Mesendoderm (in vitro differentiated cells): ENCODE measurements at regions not wholly inside any gene's neighbourhood (a gene's known extent, or its start where the extent isn't known, plus 50 kb on each side); places are given as distances from the start of the nearest gene placed in this dataset.
A peak's percentile ranks its signal among the peaks of the same experiment; 100 is the strongest.

Source experiments
- DNase-seq: peaks from one replicate; pipeline ENCODE4 v3.0.0; 2013
- H2AK5ac ChIP-seq: 2 replicates; pipeline ENCODE4 v1.6.1; 2013; ENCODE audit warnings: low read length, inconsistent platforms
- H2BK120ac ChIP-seq: 2 replicates; pipeline ENCODE4 v1.6.1; 2013; ENCODE audit warnings: low read depth, mild to moderate bottlenecking, low read length, moderate library complexity, mixed read lengths
- H2BK15ac ChIP-seq: replicated peaks from 2 replicates; pipeline ENCODE4 v1.6.1; 2013; ENCODE audit warnings: low read depth, mild to moderate bottlenecking, moderate library complexity
- H2BK5ac ChIP-seq: 2 replicates; pipeline ENCODE4 v1.6.1; 2013; ENCODE audit warnings: low read length, inconsistent platforms
- H3K18ac ChIP-seq: 2 replicates; pipeline ENCODE4 v1.6.1; 2013; ENCODE audit warnings: mild to moderate bottlenecking, low read length, mixed read lengths
- H3K23ac ChIP-seq: one replicate; pipeline ENCODE4 v1.6.1; 2013; ENCODE audit warnings: low read length
- H3K27ac ChIP-seq: 2 replicates; pipeline ENCODE4 v1.5.1; 2013; ENCODE audit warnings: low read depth, mild to moderate bottlenecking, inconsistent platforms, low read length, moderate library complexity
- H3K27me3 ChIP-seq: 2 replicates; pipeline ENCODE4 v1.6.1; 2013; ENCODE audit warnings: low read length, control low read depth, mild to moderate bottlenecking, inconsistent platforms; ENCODE audit not compliant: insufficient read depth, poor library complexity
- H3K36me3 ChIP-seq: 2 replicates; pipeline ENCODE4 v1.6.1; 2013; ENCODE audit warnings: low read length, inconsistent platforms; ENCODE audit not compliant: control insufficient read depth, insufficient read depth
- H3K4ac ChIP-seq: one replicate; pipeline ENCODE4 v1.6.1; 2013; ENCODE audit warnings: low read depth, mild to moderate bottlenecking, low read length, moderate library complexity
- H3K4me1 ChIP-seq: 2 replicates; pipeline ENCODE4 v1.6.1; 2013; ENCODE audit warnings: low read depth, low read length, inconsistent platforms; ENCODE audit not compliant: control insufficient read depth
- H3K4me2 ChIP-seq: 2 replicates; pipeline ENCODE4 v1.6.1; 2013; ENCODE audit warnings: low read length
- H3K4me3 ChIP-seq: 2 replicates; pipeline ENCODE4 v1.5.1; 2013; ENCODE audit warnings: mild to moderate bottlenecking, low read length
- H3K56ac ChIP-seq: one replicate; pipeline ENCODE4 v1.6.1; 2013; ENCODE audit warnings: low read length
- H3K79me1 ChIP-seq: 2 replicates; pipeline ENCODE4 v1.6.1; 2013; ENCODE audit warnings: low read length, inconsistent platforms
- H3K79me2 ChIP-seq: 2 replicates; pipeline ENCODE4 v1.6.1; 2013; ENCODE audit warnings: mild to moderate bottlenecking, low read length; ENCODE audit not compliant: control insufficient read depth, insufficient read depth
- H3K9ac ChIP-seq: 2 replicates; pipeline ENCODE4 v1.6.1; 2013; ENCODE audit warnings: low read length, inconsistent platforms
- H4K5ac ChIP-seq: one replicate; pipeline ENCODE4 v1.6.1; 2013; ENCODE audit warnings: low read length
- H4K8ac ChIP-seq: one replicate; pipeline ENCODE4 v1.6.1; 2013; ENCODE audit warnings: low read depth, mild to moderate bottlenecking, control low read depth, low read length, moderate library complexity
- WGBS: extraction: QIAGEN DNeasy Blood & Tissue Kit; methylation state at CpG from one replicate; pipeline ENCODE4 v1.1.7; 2013; ENCODE audit warnings: low lambda C conversion rate, missing lambda C conversion rate; ENCODE audit not compliant: insufficient coverage; ENCODE audit errors: extremely low coverage; 5-methylcytosine and 5-hydroxymethylcytosine counted together

DNA sequence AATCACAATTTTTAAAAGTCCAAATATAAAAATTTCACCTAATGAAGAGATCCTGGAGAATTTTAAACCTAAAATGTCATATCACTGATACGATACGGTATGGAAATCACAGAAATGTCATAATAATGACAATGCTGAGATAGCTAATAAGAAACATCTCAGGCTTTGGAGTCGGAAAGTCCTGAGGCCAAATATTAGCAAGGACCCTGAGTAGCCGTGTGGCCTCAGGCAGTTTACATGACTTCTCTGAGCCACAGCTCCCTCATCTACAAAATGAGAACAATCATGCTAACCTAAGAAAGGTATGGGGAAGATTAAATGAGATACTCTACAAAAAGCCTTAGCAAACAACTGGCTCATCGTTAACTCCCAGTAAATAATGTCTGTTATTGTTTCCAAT lies 100.9 kb upstream of the NEBL start:
- no peak overlapping the region for H2BK15ac ChIP-seq
- H2BK5ac ChIP-seq, result no peak overlapping the region
- no peak overlapping the region for H3K56ac ChIP-seq
- no peaks in the 10 kb centered on the region for H3K27me3 ChIP-seq
- no peak overlapping the region for H2BK120ac ChIP-seq
- H3K4ac ChIP-seq, result no peak overlapping the region
- no peak overlapping the region for H3K18ac ChIP-seq
- no peak overlapping the region for H4K5ac ChIP-seq
- H3K4me2 ChIP-seq, result no peak overlapping the region
- no peak overlapping the region for H3K4me3 ChIP-seq
- DNase-seq, result no peak
- no peak overlapping the region for H3K23ac ChIP-seq
- no peaks in the 10 kb centered on the region for H3K4me1 ChIP-seq
- H3K27ac ChIP-seq, result no peak overlapping the region
- H3K79me1 ChIP-seq, result no peaks in the 10 kb centered on the region
- H3K9ac ChIP-seq, result no peak overlapping the region
- no peak overlapping the region for H4K8ac ChIP-seq
- H3K36me3 ChIP-seq, result no peaks in the 10 kb centered on the region
- no peaks in the 10 kb centered on the region for H3K79me2 ChIP-seq
- H2AK5ac ChIP-seq, result no peak overlapping the region
- WGBS, result no CpG with 5 or more reads among the region's 5 CpGs

DNA sequence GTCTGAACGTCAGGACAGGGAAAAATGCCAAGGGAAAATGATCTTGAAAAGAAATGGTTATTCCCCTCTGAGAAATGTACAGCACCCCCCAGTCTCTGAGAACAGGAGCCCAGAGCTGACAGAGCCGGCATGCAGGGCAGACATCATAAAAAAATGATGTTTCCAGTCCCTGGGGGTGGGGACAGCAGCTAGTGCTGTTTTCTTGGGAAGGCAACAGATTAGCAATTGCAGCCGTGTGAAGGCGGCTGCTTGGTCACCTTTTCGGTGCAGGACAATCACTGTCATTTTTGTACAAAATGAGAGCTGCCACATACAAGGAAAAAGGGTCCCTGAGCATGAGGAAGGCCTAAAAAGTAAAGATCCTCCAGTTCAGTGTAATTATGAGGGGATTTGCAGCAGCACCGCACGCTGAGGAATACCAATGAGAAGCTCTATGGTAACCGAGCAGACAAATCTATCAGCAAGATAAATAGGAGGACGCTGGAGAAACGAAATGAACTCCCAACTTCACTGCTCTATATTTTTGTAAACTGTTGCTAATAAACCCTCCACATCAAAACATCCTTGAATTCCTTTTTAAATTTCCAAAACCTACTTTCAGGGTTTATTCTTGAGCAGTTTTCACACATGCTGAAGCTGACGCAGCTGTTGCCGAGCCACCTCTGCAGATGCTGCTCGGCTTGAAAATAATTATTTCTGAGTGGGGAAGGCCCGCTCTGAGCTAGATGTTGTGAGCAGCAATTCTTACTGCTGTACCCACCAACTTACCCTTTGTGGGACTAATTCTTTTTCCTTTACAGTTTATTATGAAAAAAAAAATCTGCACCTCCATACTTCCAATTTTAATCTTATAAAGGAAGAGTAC lies 98.2 kb upstream of the NEBL start:
- Histone ChIP-seq H3K4me3 (no peak overlapping the region), H3K79me2 (no peaks in the 10 kb centered on the region), H3K27me3 (no peaks in the 10 kb centered on the region), H2AK5ac (no peak overlapping the region), H3K4ac (no peak overlapping the region), H3K18ac (no peak overlapping the region), H3K27ac (no peak overlapping the region), H2BK15ac (no peak overlapping the region), H3K9ac (no peak overlapping the region), H4K5ac (no peak overlapping the region), H3K23ac (no peak overlapping the region), H3K36me3 (no peaks in the 10 kb centered on the region), H2BK5ac (no peak overlapping the region), H4K8ac (no peak overlapping the region), H3K79me1 (no peaks in the 10 kb centered on the region), H3K4me1 (no peaks in the 10 kb centered on the region), H2BK120ac (no peak overlapping the region), H3K4me2 (no peak overlapping the region), H3K56ac (no peak overlapping the region)
- no CpG with 5 or more reads among the region's 14 CpGs for WGBS
- DNase-seq, result no peak

GRCh38 chr10:20993830-20994527 lies 96.9 kb upstream of the NEBL start:
- WGBS, result no CpG with 5 or more reads among the region's 7 CpGs
- H3K18ac ChIP-seq, result no peak overlapping the region
- no peaks in the 10 kb centered on the region for H3K79me1 ChIP-seq
- H4K5ac ChIP-seq, result no peak overlapping the region
- no peak for DNase-seq
- H3K4me1 ChIP-seq, result no peaks in the 10 kb centered on the region
- H3K36me3 ChIP-seq, result no peaks in the 10 kb centered on the region
- no peak overlapping the region for H3K4ac ChIP-seq
- no peak overlapping the region for H3K56ac ChIP-seq
- H3K79me2 ChIP-seq, result no peaks in the 10 kb centered on the region
- H4K8ac ChIP-seq, result no peak overlapping the region
- no peak overlapping the region for H3K4me3 ChIP-seq
- no peaks in the 10 kb centered on the region for H3K27me3 ChIP-seq
- no peak overlapping the region for H2BK5ac ChIP-seq
- H3K4me2 ChIP-seq, result no peak overlapping the region
- H3K9ac ChIP-seq, result no peak overlapping the region
- H3K27ac ChIP-seq, result no peak overlapping the region
- no peak overlapping the region for H2BK120ac ChIP-seq
- H2BK15ac ChIP-seq, result peak overlapping the region; percentile 19
- no peak overlapping the region for H3K23ac ChIP-seq
- no peak overlapping the region for H2AK5ac ChIP-seq

- no peaks in the 10 kb centered on the region for H3K79me2 ChIP-seq
- H3K4ac ChIP-seq, result no peak overlapping the region
- H3K27me3 ChIP-seq, result no peaks in the 10 kb centered on the region
- H3K36me3 ChIP-seq, result no peaks in the 10 kb centered on the region
- H3K4me2 ChIP-seq, result no peak overlapping the region
- no peak overlapping the region for H2BK120ac ChIP-seq
- H3K56ac ChIP-seq, result no peak overlapping the region
- no peak overlapping the region for H4K8ac ChIP-seq
- no peak overlapping the region for H3K4me3 ChIP-seq
- H3K18ac ChIP-seq, result no peak overlapping the region
- DNase-seq, result no peak
- WGBS, result no CpG with 5 or more reads among the region's 4 CpGs
- no peaks in the 10 kb centered on the region for H3K4me1 ChIP-seq
- no peak overlapping the region for H2BK5ac ChIP-seq
- H2BK15ac ChIP-seq, result no peak overlapping the region
- no peak overlapping the region for H3K27ac ChIP-seq
- H3K79me1 ChIP-seq, result no peaks in the 10 kb centered on the region
- no peak overlapping the region for H3K23ac ChIP-seq
- no peak overlapping the region for H4K5ac ChIP-seq
- H2AK5ac ChIP-seq, result no peak overlapping the region
- H3K9ac ChIP-seq, result no peak overlapping the region
Observed at GRCh38 chr10:20993389-20993788, 96.3 kb upstream of the NEBL start.

DNA sequence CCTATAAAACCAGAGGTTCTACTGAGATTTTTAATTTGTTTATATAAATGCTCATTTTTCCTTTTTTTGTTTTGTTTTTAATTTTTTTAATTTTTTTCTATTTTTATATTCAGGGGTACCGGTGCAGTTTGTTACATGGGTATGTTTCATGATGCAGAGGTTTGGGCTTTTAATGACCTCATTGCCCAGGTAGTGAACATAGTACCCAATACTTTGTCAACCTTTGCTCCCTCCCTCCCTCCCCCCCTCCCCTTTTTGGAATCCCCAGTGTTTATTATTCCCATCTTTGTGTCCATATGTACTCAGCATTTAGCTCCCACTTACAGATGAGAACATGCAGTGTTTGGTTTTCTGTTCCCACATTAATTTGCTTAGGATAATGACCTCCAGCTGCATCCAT lies 94.4 kb upstream of the NEBL start:
- no peak overlapping the region for H2BK15ac ChIP-seq
- H3K18ac ChIP-seq, result no peak overlapping the region
- H3K27me3 ChIP-seq, result no peaks in the 10 kb centered on the region
- H3K36me3 ChIP-seq, result no peaks in the 10 kb centered on the region
- no peak overlapping the region for H2BK120ac ChIP-seq
- no peak overlapping the region for H4K8ac ChIP-seq
- no CpG with 5 or more reads among the region's 1 CpG for WGBS
- no peak overlapping the region for H3K56ac ChIP-seq
- H3K23ac ChIP-seq, result no peak overlapping the region
- H3K79me2 ChIP-seq, result no peaks in the 10 kb centered on the region
- DNase-seq, result no peak
- H3K79me1 ChIP-seq, result no peaks in the 10 kb centered on the region
- no peaks in the 10 kb centered on the region for H3K4me1 ChIP-seq
- H3K4me2 ChIP-seq, result no peak overlapping the region
- H2BK5ac ChIP-seq, result no peak overlapping the region
- H3K9ac ChIP-seq, result no peak overlapping the region
- H2AK5ac ChIP-seq, result no peak overlapping the region
- H4K5ac ChIP-seq, result no peak overlapping the region
- no peak overlapping the region for H3K4me3 ChIP-seq
- H3K4ac ChIP-seq, result no peak overlapping the region
- H3K27ac ChIP-seq, result no peak overlapping the region
